ENCODE measurements at regions not wholly inside any gene's neighbourhood (a gene's known extent, or its start where the extent isn't known, plus 50 kb on each side); places are given as distances from the start of the nearest gene placed in this dataset.

- no peak overlapping the region for H3K4me3 ChIP-seq (ENCODE audit: low read depth, low read length)
- no peak for DNase-seq (ENCODE audit: low read depth)
- no peak for TF ChIP-seq CTCF (IDR thresholded peaks at IDR 0.05; ENCODE audit: control insufficient read depth, extremely low read depth, insufficient read depth)
Measured at GRCh38 chr1:60170709-60171108, 97.1 kb upstream of the C1orf87 start.

GRCh38 chr1:60169206-60169605 is 95.6 kb upstream of the C1orf87 start:
- TF ChIP-seq CTCF (IDR thresholded peaks at IDR 0.05; ENCODE audit: control insufficient read depth, extremely low read depth, insufficient read depth) = no peak
- no peak for DNase-seq (ENCODE audit: low read depth)
- H3K4me3 ChIP-seq (ENCODE audit: low read depth, low read length) = no peak overlapping the region

- DNase-seq (ENCODE audit: low read depth) = no peak
- no peak overlapping the region for H3K4me3 ChIP-seq (ENCODE audit: low read depth, low read length)
- TF ChIP-seq CTCF (IDR thresholded peaks at IDR 0.05; ENCODE audit: control insufficient read depth, extremely low read depth, insufficient read depth) = no peak
Measured at GRCh38 chr1:60162936-60163335, 89.4 kb upstream of the C1orf87 start.

- no peak for DNase-seq (ENCODE audit: low read depth)
- H3K4me3 ChIP-seq (ENCODE audit: low read depth, low read length) = no peak overlapping the region
- no peak for TF ChIP-seq CTCF (IDR thresholded peaks at IDR 0.05; ENCODE audit: control insufficient read depth, extremely low read depth, insufficient read depth)
Measured at GRCh38 chr1:60160141-60160540, 86.6 kb upstream of the C1orf87 start.

DNA sequence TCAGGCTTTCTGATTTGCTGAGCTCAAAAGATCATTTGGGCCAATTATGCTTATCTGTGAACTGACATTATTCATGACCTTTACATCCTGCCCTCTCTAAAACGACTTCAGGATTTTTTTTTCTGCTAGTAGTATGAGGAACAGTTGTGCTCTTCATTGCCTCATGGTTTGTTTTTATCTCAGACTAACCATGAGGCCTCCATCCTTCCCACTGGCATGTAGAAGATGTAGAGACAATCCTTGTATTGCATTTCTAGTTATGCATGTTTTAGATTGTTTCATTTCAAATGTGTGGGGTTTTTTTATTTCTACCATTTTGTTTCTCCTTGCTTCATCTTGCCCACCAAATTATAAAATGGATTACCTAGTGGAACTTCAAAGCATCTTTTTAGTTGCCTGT is 82.8 kb upstream of the C1orf87 start:
- no peak for TF ChIP-seq CTCF (IDR thresholded peaks at IDR 0.05; ENCODE audit: control insufficient read depth, extremely low read depth, insufficient read depth)
- no peak for DNase-seq (ENCODE audit: low read depth)
- H3K4me3 ChIP-seq (ENCODE audit: low read depth, low read length) = no peak overlapping the region

DNA sequence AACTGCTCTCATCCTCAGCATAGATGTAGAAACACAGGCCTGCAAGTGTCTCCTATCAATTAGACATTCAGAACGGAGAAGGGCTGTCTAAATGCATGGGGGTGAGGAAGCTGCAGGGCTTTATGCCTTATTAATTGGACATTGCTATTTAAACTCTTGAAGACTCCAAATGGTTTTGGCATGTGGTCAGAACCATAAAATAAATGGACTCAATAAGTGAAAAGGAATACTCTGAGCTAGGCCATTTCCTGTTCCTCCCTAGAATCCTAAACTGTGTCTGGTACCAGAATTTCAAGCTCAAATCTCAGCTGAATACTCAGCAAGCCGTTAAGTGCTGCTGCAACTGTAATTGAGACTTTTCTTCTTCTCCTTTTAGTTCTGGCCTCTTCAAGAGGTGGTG is 80.4 kb upstream of the C1orf87 start:
- H3K4me3 ChIP-seq (ENCODE audit: low read depth, low read length) = no peak overlapping the region
- TF ChIP-seq CTCF (IDR thresholded peaks at IDR 0.05; ENCODE audit: control insufficient read depth, extremely low read depth, insufficient read depth) = no peak
- no peak for DNase-seq (ENCODE audit: low read depth)

GRCh38 chr1:60152891-60153290 is 79.3 kb upstream of the C1orf87 start:
- H3K4me3 ChIP-seq (ENCODE audit: low read depth, low read length) = no peak overlapping the region
- DNase-seq (ENCODE audit: low read depth) = no peak
- no peak for TF ChIP-seq CTCF (IDR thresholded peaks at IDR 0.05; ENCODE audit: control insufficient read depth, extremely low read depth, insufficient read depth)
